ENCODE measurements at regions not wholly inside any gene's neighbourhood (a gene's known extent, or its start where the extent isn't known, plus 50 kb on each side); places are given as distances from the start of the nearest gene placed in this dataset.

DNA sequence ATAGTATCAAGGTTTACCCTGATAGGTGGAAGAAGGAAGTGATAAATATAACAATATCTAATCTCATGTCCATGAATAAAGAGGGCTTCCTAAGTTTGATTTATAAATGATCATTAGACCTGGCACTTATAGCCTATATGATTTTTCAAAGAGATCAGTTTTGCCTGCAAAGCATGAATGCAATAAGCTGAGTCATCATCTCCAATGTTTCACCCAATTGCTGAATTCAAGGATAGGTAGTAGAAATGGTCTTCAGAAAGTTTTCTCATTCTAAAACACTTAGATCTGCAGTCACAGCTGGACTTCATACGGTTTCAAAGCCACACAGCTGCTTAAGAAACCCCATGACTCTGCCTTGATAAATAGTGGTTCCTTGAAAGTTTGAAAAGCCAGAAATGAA is 1722.8 kb downstream of the MAT2B start:
- DNase-seq (ENCODE audit: low read depth): no peak
- no peak for TF ChIP-seq CTCF (IDR thresholded peaks at IDR 0.05; ENCODE audit: insufficient read depth, low read length, severe bottlenecking)
- no peaks in the 10 kb centered on the region for H3K27me3 ChIP-seq (ENCODE audit: control insufficient read depth, insufficient read depth, low read length)
- no peak for FAIRE-seq
- H3K4me3 ChIP-seq (ENCODE audit: low read depth, low read length): no peak overlapping the region
- H3K36me3 ChIP-seq (ENCODE audit: control insufficient read depth, insufficient read depth, low read length): no peaks in the 10 kb centered on the region

GRCh38 chr5:165231821-165232508 is 1726.5 kb downstream of the MAT2B start:
- no peaks in the 10 kb centered on the region for H3K36me3 ChIP-seq (ENCODE audit: control insufficient read depth, insufficient read depth, low read length)
- TF ChIP-seq CTCF (IDR thresholded peaks at IDR 0.05; ENCODE audit: insufficient read depth, low read length, severe bottlenecking): no peak
- FAIRE-seq (no peak), DNase-seq (ENCODE audit: low read depth) (peak; percentile 59)
- no peaks in the 10 kb centered on the region for H3K27me3 ChIP-seq (ENCODE audit: control insufficient read depth, insufficient read depth, low read length)
- H3K4me3 ChIP-seq (ENCODE audit: low read depth, low read length): no peak overlapping the region

GRCh38 chr5:165232509-165233028 is 1727.2 kb downstream of the MAT2B start:
- TF ChIP-seq CTCF (IDR thresholded peaks at IDR 0.05; ENCODE audit: insufficient read depth, low read length, severe bottlenecking): no peak
- no peak for FAIRE-seq
- Histone ChIP-seq H3K4me3 (ENCODE audit: low read depth, low read length) (no peak overlapping the region), H3K27me3 (ENCODE audit: control insufficient read depth, insufficient read depth, low read length) (no peaks in the 10 kb centered on the region), H3K36me3 (ENCODE audit: control insufficient read depth, insufficient read depth, low read length) (no peaks in the 10 kb centered on the region)
- no peak for DNase-seq (ENCODE audit: low read depth)

GRCh38 chr5:165241811-165242210 is 1736.4 kb downstream of the MAT2B start:
- no peaks in the 10 kb centered on the region for H3K27me3 ChIP-seq (ENCODE audit: control insufficient read depth, insufficient read depth, low read length)
- TF ChIP-seq CTCF (IDR thresholded peaks at IDR 0.05; ENCODE audit: insufficient read depth, low read length, severe bottlenecking): no peak
- no peak overlapping the region for H3K4me3 ChIP-seq (ENCODE audit: low read depth, low read length)
- DNase-seq (ENCODE audit: low read depth): no peak
- H3K36me3 ChIP-seq (ENCODE audit: control insufficient read depth, insufficient read depth, low read length): no peaks in the 10 kb centered on the region
- FAIRE-seq: no peak

- H3K4me3 ChIP-seq (ENCODE audit: low read depth, low read length): no peak overlapping the region
- no peaks in the 10 kb centered on the region for H3K36me3 ChIP-seq (ENCODE audit: control insufficient read depth, insufficient read depth, low read length)
- no peak for DNase-seq (ENCODE audit: low read depth)
- FAIRE-seq: no peak
- no peak for TF ChIP-seq CTCF (IDR thresholded peaks at IDR 0.05; ENCODE audit: insufficient read depth, low read length, severe bottlenecking)
- H3K27me3 ChIP-seq (ENCODE audit: control insufficient read depth, insufficient read depth, low read length): no peaks in the 10 kb centered on the region
Measured at GRCh38 chr5:165242646-165243045, 1737.2 kb downstream of the MAT2B start.

GRCh38 chr5:165244407-165244806 is 1739.0 kb downstream of the MAT2B start:
- H3K27me3 ChIP-seq (ENCODE audit: control insufficient read depth, insufficient read depth, low read length): no peaks in the 10 kb centered on the region
- no peaks in the 10 kb centered on the region for H3K36me3 ChIP-seq (ENCODE audit: control insufficient read depth, insufficient read depth, low read length)
- no peak for TF ChIP-seq CTCF (IDR thresholded peaks at IDR 0.05; ENCODE audit: insufficient read depth, low read length, severe bottlenecking)
- FAIRE-seq (no peak), DNase-seq (ENCODE audit: low read depth) (no peak)
- no peak overlapping the region for H3K4me3 ChIP-seq (ENCODE audit: low read depth, low read length)

All from bronchial epithelial cell (primary cell).